HG02610 (cell line): ENCODE measurements at regions not wholly inside any gene's neighbourhood (a gene's known extent, or its start where the extent isn't known, plus 50 kb on each side); places are given as distances from the start of the nearest gene placed in this dataset.

Experiments
- ATAC-seq: cut with Tn5 transposase; IDR thresholded peaks from one replicate; pipeline ENCODE4 v1.9.1; 2021; ENCODE audit warnings: mild to moderate bottlenecking, moderate library complexity; ENCODE audit not compliant: unreplicated experiment

GRCh38 chr7:46357851-46358250 is 436.8 kb upstream of the IGFBP3 start:
- ATAC-seq: no peak

- ATAC-seq: peak; percentile 62
Measured at GRCh38 chr7:46357290-46357689, 436.2 kb upstream of the IGFBP3 start.

DNA sequence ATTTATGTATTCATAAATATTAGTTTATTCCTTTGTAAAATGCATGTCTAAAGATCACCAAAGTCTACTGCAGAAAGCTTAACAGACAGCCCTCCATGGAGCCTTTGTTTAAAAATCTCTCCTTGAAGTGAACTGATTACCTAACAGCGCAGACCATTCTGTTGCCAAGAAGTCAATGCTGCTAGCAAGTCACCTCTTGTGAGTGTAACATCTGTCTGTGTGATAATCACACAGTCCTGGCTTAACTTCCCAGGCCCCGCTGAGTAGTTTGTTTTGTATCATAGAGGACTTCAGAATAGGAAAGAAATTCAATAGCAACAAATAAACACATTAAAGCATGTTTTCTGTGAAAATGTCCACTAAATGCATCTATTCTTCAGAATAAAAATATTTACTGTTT is 435.3 kb upstream of the IGFBP3 start:
- no peak for ATAC-seq

DNA sequence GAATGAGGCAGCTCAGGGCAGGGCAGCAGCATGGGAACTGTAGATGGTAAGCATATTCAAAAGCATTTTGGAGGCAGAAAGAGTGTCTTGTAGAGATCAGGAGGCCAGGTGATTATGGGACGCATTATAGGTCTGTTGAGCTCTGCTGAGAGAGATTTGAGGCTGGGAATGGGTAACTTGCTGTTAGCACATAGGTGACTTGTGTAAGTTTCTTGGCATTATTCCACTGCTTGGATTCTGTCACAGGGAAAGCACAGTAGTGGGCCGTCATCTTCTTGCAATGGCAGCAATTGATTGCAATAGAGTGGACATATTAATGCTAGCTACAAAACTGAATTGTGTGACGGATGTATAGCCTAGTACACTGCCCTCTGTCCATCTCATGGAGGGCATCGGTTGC is 434.3 kb upstream of the IGFBP3 start:
- ATAC-seq: no peak

GRCh38 chr7:46352004-46352954 is 431.2 kb upstream of the IGFBP3 start:
- ATAC-seq: no peak

GRCh38 chr7:46349490-46349889 is 428.4 kb upstream of the IGFBP3 start:
- no peak for ATAC-seq

GRCh38 chr7:46344533-46344932 is 423.5 kb upstream of the IGFBP3 start:
- no peak for ATAC-seq

GRCh38 chr7:46343802-46344201 is 422.7 kb upstream of the IGFBP3 start:
- ATAC-seq: peak; percentile 44

GRCh38 chr7:46322937-46323336 is 401.9 kb upstream of the IGFBP3 start:
- no peak for ATAC-seq

GRCh38 chr7:46321556-46322205 is 400.6 kb upstream of the IGFBP3 start:
- no peak for ATAC-seq

- no peak for ATAC-seq
Measured at GRCh38 chr7:46320956-46321355, 399.9 kb upstream of the IGFBP3 start.

DNA sequence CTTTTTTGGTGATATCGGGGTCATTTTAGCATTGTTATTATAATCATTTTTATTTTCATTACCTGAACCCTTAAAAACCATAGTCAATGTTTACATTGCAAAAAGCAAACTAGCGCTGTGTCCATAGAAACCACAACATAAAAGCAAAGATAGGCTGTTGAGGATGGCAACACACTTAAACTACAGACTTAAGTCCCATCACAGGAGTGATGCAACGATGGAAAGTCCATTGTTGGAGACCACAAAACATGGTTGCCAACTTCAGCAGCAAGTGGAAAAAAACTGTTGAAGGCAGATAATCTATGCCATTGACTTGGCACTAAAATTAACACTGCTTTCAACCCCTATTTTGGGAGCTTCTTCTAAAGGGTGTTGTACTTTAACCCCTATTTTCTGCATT is 398.8 kb upstream of the IGFBP3 start:
- ATAC-seq: no peak

DNA sequence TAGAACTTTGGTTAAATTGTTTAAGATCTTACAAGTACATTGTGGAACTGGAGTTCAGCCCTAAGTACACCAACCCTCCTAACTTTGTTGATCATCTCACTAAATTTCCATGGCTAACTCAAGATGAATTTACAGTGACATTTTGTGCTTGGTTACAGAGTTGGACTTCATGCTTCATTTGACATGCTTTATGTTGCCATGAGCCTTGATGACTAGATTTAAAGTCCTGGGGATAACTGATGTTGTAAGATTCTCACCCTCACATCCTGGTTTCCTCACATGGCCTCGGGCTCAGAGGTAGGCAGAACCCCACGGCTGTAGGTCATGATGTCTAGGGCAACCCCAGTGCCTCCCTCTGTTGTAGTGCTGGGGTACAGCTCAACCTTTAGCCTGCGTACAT is 397.2 kb upstream of the IGFBP3 start:
- no peak for ATAC-seq

GRCh38 chr7:46317256-46317655 is 396.2 kb upstream of the IGFBP3 start:
- no peak for ATAC-seq

DNA sequence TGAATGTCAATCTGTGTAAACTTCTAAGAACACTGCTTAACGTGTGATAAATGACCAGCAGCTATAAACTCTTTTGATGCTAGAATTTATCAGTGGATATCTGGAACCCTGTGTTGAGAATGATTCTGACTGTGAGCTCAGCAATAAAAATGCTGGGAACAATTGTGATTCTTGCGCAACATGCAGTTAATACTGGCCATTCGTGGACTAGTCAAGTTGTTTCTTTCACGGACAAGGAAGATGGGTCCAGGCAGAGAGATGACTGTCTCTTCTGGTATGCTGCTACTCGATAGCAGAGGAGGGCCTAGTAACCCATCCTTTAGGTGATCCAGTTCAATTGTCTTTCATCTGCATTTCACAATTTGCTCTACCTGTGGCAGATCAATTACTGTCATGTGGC is 394.8 kb upstream of the IGFBP3 start:
- no peak for ATAC-seq

DNA sequence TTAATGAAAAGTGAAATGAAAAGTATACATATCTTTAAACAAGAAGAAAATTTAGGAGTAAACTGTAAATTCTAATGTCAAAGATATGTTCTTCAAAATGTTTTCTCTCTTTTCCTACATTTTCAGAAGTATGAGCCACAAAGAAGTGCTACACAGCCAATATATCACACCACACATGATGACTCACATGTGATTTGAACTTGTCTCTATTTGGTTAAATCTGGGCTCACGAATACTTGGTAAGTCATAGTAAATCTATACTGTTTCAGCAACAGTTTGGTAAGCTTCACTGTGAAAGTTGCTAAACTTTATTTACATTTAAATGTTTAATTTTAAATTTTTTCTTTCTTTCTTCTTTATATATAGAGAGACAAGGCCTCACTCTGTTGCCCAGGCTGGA is 380.6 kb upstream of the IGFBP3 start:
- ATAC-seq: no peak

- ATAC-seq: no peak
Measured at GRCh38 chr7:46297515-46297914, 376.4 kb upstream of the IGFBP3 start.

DNA sequence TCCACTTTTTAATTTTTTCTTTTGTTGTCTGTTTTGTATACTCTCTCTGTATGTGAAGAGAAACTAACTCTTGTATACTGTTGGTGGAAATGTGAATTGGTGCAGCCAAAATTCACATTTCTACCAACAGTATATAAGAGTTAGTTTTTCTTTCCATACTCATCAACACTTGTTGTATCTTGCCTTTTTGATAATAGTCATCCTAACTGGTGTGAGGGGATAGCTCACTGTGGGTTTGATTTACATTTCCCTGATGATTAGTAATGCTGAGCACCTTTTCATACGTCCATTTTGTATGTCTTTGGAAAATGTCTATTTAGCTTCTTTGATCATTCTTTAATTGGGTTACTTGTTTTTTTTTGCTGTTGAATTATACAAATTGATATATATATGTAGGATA is 375.5 kb upstream of the IGFBP3 start:
- ATAC-seq: no peak

GRCh38 chr7:46294381-46294780 is 373.3 kb upstream of the IGFBP3 start:
- no peak for ATAC-seq

GRCh38 chr7:46292741-46293140 is 371.7 kb upstream of the IGFBP3 start:
- ATAC-seq: no peak

- peak; percentile 57 for ATAC-seq
Measured at GRCh38 chr7:46291601-46292150, 370.6 kb upstream of the IGFBP3 start.

- peak; percentile 92 for ATAC-seq
Measured at GRCh38 chr7:46291050-46291438, 370.0 kb upstream of the IGFBP3 start.
